ENCODE measurements at regions not wholly inside any gene's neighbourhood (a gene's known extent, or its start where the extent isn't known, plus 50 kb on each side); places are given as distances from the start of the nearest gene placed in this dataset.

- H3K36me3 Mint-ChIP-seq (ENCODE audit: insufficient read depth, unreplicated experiment): no peaks in the 10 kb centered on the region
- no peak for TF ChIP-seq CTCF (IDR thresholded peaks at IDR 0.05; ENCODE audit: insufficient read depth in 1 of 2, low read depth in 1 of 2, low read length in 1 of 2, severe bottlenecking in 1 of 2, unreplicated experiment in 1 of 2)
- no peak overlapping the region for H3K4me3 ChIP-seq (ENCODE audit: low read depth, low read length)
- POLR2A ChIA-PET: no interaction called here
- no peaks in the 10 kb centered on the region for H3K9me3 Mint-ChIP-seq (ENCODE audit: unreplicated experiment)
- H3K27ac Mint-ChIP-seq (ENCODE audit: unreplicated experiment): no peak overlapping the region
- no peak overlapping the region for H3K4me3 Mint-ChIP-seq (ENCODE audit: unreplicated experiment)
- intact Hi-C loops (cut with micrococcal nuclease; ENCODE audit: unreplicated experiment): no loop called here
- CTCF ChIA-PET: no interaction called here
- no peaks in the 10 kb centered on the region for H3K4me1 ChIP-seq
- H3K9me3 ChIP-seq: no peaks in the 10 kb centered on the region
- H3K36me3 ChIP-seq (ENCODE audit: control insufficient read depth, insufficient read depth, low read length): no peaks in the 10 kb centered on the region
- H3K4me1 Mint-ChIP-seq (ENCODE audit: low read depth, unreplicated experiment): no peaks in the 10 kb centered on the region
- no peak for DNase-seq
- no peaks in the 10 kb centered on the region for H3K27me3 ChIP-seq (replicated peaks; ENCODE audit: control insufficient read depth, insufficient read depth, low read length)
- no peaks in the 10 kb centered on the region for H3K27me3 Mint-ChIP-seq (ENCODE audit: insufficient read depth, unreplicated experiment)
- no TSS peak for BruUV-seq (replicated peaks)
These were observed 169.3 kb upstream of the BLID start for GRCh38 chr11:122285070-122285988.

GRCh38 chr11:122280870-122281269 lies 164.9 kb upstream of the BLID start:
- Mint-ChIP-seq H3K27me3 (ENCODE audit: insufficient read depth, unreplicated experiment) (peaks cover 3% of the 10 kb centered on the region), H3K9me3 (ENCODE audit: unreplicated experiment) (no peaks in the 10 kb centered on the region), H3K27ac (ENCODE audit: unreplicated experiment) (no peak overlapping the region), H3K4me1 (ENCODE audit: low read depth, unreplicated experiment) (no peaks in the 10 kb centered on the region), H3K36me3 (ENCODE audit: insufficient read depth, unreplicated experiment) (no peaks in the 10 kb centered on the region), H3K4me3 (ENCODE audit: unreplicated experiment) (no peak overlapping the region)
- Histone ChIP-seq H3K4me3 (ENCODE audit: low read depth, low read length) (no peak overlapping the region), H3K36me3 (ENCODE audit: control insufficient read depth, insufficient read depth, low read length) (no peaks in the 10 kb centered on the region), H3K27me3 (replicated peaks; ENCODE audit: control insufficient read depth, insufficient read depth, low read length) (no peaks in the 10 kb centered on the region), H3K9me3 (no peaks in the 10 kb centered on the region), H3K4me1 (no peaks in the 10 kb centered on the region)
- ChIA-PET CTCF (no interaction called here), POLR2A (no interaction called here)
- no TSS peak for BruUV-seq (replicated peaks)
- TF ChIP-seq CTCF (IDR thresholded peaks at IDR 0.05; ENCODE audit: insufficient read depth in 1 of 2, low read depth in 1 of 2, low read length in 1 of 2, severe bottlenecking in 1 of 2, unreplicated experiment in 1 of 2): no peak
- intact Hi-C loops (cut with micrococcal nuclease; ENCODE audit: unreplicated experiment): no loop called here
- DNase-seq: no peak

GRCh38 chr11:122279194-122279593 lies 163.2 kb upstream of the BLID start:
- ChIA-PET POLR2A (no interaction called here), CTCF (no interaction called here)
- Histone ChIP-seq H3K4me1 (no peaks in the 10 kb centered on the region), H3K27me3 (replicated peaks; ENCODE audit: control insufficient read depth, insufficient read depth, low read length) (no peaks in the 10 kb centered on the region), H3K36me3 (ENCODE audit: control insufficient read depth, insufficient read depth, low read length) (no peaks in the 10 kb centered on the region), H3K9me3 (no peaks in the 10 kb centered on the region), H3K4me3 (ENCODE audit: low read depth, low read length) (no peak overlapping the region)
- intact Hi-C loops (cut with micrococcal nuclease; ENCODE audit: unreplicated experiment): no loop called here
- Mint-ChIP-seq H3K9me3 (ENCODE audit: unreplicated experiment) (no peaks in the 10 kb centered on the region), H3K36me3 (ENCODE audit: insufficient read depth, unreplicated experiment) (no peaks in the 10 kb centered on the region), H3K27me3 (ENCODE audit: insufficient read depth, unreplicated experiment) (peaks cover 9% of the 10 kb centered on the region), H3K4me1 (ENCODE audit: low read depth, unreplicated experiment) (no peaks in the 10 kb centered on the region), H3K27ac (ENCODE audit: unreplicated experiment) (no peak overlapping the region), H3K4me3 (ENCODE audit: unreplicated experiment) (no peak overlapping the region)
- TF ChIP-seq CTCF (IDR thresholded peaks at IDR 0.05; ENCODE audit: insufficient read depth in 1 of 2, low read depth in 1 of 2, low read length in 1 of 2, severe bottlenecking in 1 of 2, unreplicated experiment in 1 of 2): no peak
- BruUV-seq (replicated peaks): no TSS peak
- DNase-seq: no peak

Data from Caco-2 (cell line).